IMR-90 (cell line): ENCODE measurements at regions not wholly inside any gene's neighbourhood (a gene's known extent, or its start where the extent isn't known, plus 50 kb on each side); places are given as distances from the start of the nearest gene placed in this dataset.

Experiments used
- BHLHE40 ChIP-seq: fragments of 150-350 bp; IDR thresholded peaks from 2 replicates; pipeline ENCODE4 v1.6.1; 2016; ENCODE audit warnings: mild to moderate bottlenecking, low read depth, low read length
- CEBPB ChIP-seq: IDR thresholded peaks from 2 replicates; pipeline ENCODE4 v1.6.1; 2012; ENCODE audit warnings: low read depth, low read length, improper control_type of control experiment
- CTCF ChIP-seq: conservative IDR thresholded peaks from 2 replicates; pipeline ENCODE4 v1.5.1; 2012; ENCODE audit warnings: mild to moderate bottlenecking, low read depth, low read length, improper control_type of control experiment
- FOS ChIP-seq: fragments of 150-350 bp; IDR thresholded peaks from 2 replicates; pipeline ENCODE4 v1.6.1; 2016; ENCODE audit warnings: low read depth, low read length
- MAFK ChIP-seq: IDR thresholded peaks from 2 replicates; pipeline ENCODE4 v1.6.1; 2012; ENCODE audit warnings: low read depth, low read length, improper control_type of control experiment
- MXI1 ChIP-seq: IDR thresholded peaks from 2 replicates; pipeline ENCODE4 v1.6.1; 2012; ENCODE audit warnings: low read depth, mild to moderate bottlenecking, low read length, moderate library complexity, borderline replicate concordance
- POLR2A ChIP-seq: IDR thresholded peaks from 2 replicates; pipeline ENCODE4 v1.6.1; 2012; ENCODE audit warnings: mild to moderate bottlenecking, low read depth, low read length
- RAD21 ChIP-seq: IDR thresholded peaks from 2 replicates; pipeline ENCODE4 v1.6.1; 2012; ENCODE audit warnings: low read length, improper control_type of control experiment
- RCOR1 ChIP-seq: IDR thresholded peaks from 2 replicates; pipeline ENCODE4 v1.6.1; 2012; ENCODE audit warnings: mild to moderate bottlenecking, low read length, improper control_type of control experiment; ENCODE audit not compliant: insufficient replicate concordance
- RFX5 ChIP-seq: IDR thresholded peaks from 2 replicates; pipeline ENCODE4 v1.8.0; 2012; ENCODE audit warnings: low read depth, mild to moderate bottlenecking, low read length, moderate library complexity
- SMC3 ChIP-seq: fragments of 150-350 bp; IDR thresholded peaks from 2 replicates; pipeline ENCODE4 v1.6.1; 2016; ENCODE audit warnings: low read depth, mild to moderate bottlenecking, antibody characterized with exemption, low read length, moderate library complexity
- USF2 ChIP-seq: fragments of 150-350 bp; IDR thresholded peaks from 2 replicates; pipeline ENCODE4 v1.6.1; 2017; ENCODE audit warnings: mild to moderate bottlenecking, antibody characterized with exemption, low read length, low read depth

- TF ChIP-seq POLR2A (no peak), CTCF (no peak), RFX5 (no peak), RCOR1 (no peak), USF2 (no peak), FOS (no peak), SMC3 (no peak), MXI1 (no peak), CEBPB (no peak), BHLHE40 (no peak), RAD21 (no peak), MAFK (no peak)
These were observed 1092.0 kb upstream of the LRRTM1 start for GRCh38 chr2:81396417-81397019.
